ENCODE measurements at regions not wholly inside any gene's neighbourhood (a gene's known extent, or its start where the extent isn't known, plus 50 kb on each side); places are given as distances from the start of the nearest gene placed in this dataset.

GRCh38 chr6:165969184-165969583 lies 198.5 kb downstream of the TBXT start:
- H4K20me1 ChIP-seq (ENCODE audit: insufficient read depth, poor library complexity, severe bottlenecking), result no peaks in the 10 kb centered on the region
- H3K27ac ChIP-seq, result no peak overlapping the region
- H3K4me2 ChIP-seq, result no peak overlapping the region
- H3K4me3 ChIP-seq, result no peak overlapping the region
- H2AFZ ChIP-seq, result no peak overlapping the region
- no peak for DNase-seq (ENCODE audit: low spot score)
- H3K79me2 ChIP-seq, result no peaks in the 10 kb centered on the region
- H3K27me3 ChIP-seq, result no peaks in the 10 kb centered on the region
- H3K36me3 ChIP-seq (replicated peaks; ENCODE audit: insufficient read depth, low read depth), result no peaks in the 10 kb centered on the region
- H3K9me3 ChIP-seq (ENCODE audit: low read depth), result no peaks in the 10 kb centered on the region
- 91% methylated on average over 6 of the region's 6 CpGs for WGBS (ENCODE audit: low lambda C conversion rate, missing lambda C conversion rate)
- no peak for TF ChIP-seq CTCF (IDR thresholded peaks at IDR 0.05; ENCODE audit: poor library complexity)
- TF ChIP-seq EZH2phosphoT487 (IDR thresholded peaks at IDR 0.05; ENCODE audit: low read depth, severe bottlenecking, unreplicated experiment), result no peak
- no peak for TF ChIP-seq EZH2 (IDR thresholded peaks at IDR 0.05; ENCODE audit: borderline replicate concordance)
- H3K4me1 ChIP-seq (ENCODE audit: insufficient read depth), result no peaks in the 10 kb centered on the region
- no peaks in the 10 kb centered on the region for H3K9me2 ChIP-seq (replicated peaks; ENCODE audit: insufficient read depth)

- 91% methylated on average over 3 of the region's 3 CpGs for WGBS (ENCODE audit: low lambda C conversion rate, missing lambda C conversion rate)
- Histone ChIP-seq H2AFZ (no peak overlapping the region), H3K27me3 (no peaks in the 10 kb centered on the region), H4K20me1 (ENCODE audit: insufficient read depth, poor library complexity, severe bottlenecking) (no peaks in the 10 kb centered on the region), H3K4me2 (no peak overlapping the region), H3K9me2 (replicated peaks; ENCODE audit: insufficient read depth) (no peaks in the 10 kb centered on the region), H3K4me1 (ENCODE audit: insufficient read depth) (no peaks in the 10 kb centered on the region), H3K36me3 (replicated peaks; ENCODE audit: insufficient read depth, low read depth) (no peaks in the 10 kb centered on the region), H3K4me3 (no peak overlapping the region), H3K27ac (no peak overlapping the region), H3K9me3 (ENCODE audit: low read depth) (no peaks in the 10 kb centered on the region), H3K79me2 (no peaks in the 10 kb centered on the region)
- TF ChIP-seq EZH2phosphoT487 (IDR thresholded peaks at IDR 0.05; ENCODE audit: low read depth, severe bottlenecking, unreplicated experiment), result no peak
- TF ChIP-seq EZH2 (IDR thresholded peaks at IDR 0.05; ENCODE audit: borderline replicate concordance), result no peak
- TF ChIP-seq CTCF (IDR thresholded peaks at IDR 0.05; ENCODE audit: poor library complexity), result no peak
- no peak for DNase-seq (ENCODE audit: low spot score)
These were observed 199.2 kb downstream of the TBXT start for GRCh38 chr6:165968408-165968807.

- H3K27ac ChIP-seq, result no peak overlapping the region
- 89% methylated on average over 5 of the region's 5 CpGs for WGBS (ENCODE audit: low lambda C conversion rate, missing lambda C conversion rate)
- no peak for TF ChIP-seq EZH2 (IDR thresholded peaks at IDR 0.05; ENCODE audit: borderline replicate concordance)
- no peak for TF ChIP-seq CTCF (IDR thresholded peaks at IDR 0.05; ENCODE audit: poor library complexity)
- no peak for TF ChIP-seq EZH2phosphoT487 (IDR thresholded peaks at IDR 0.05; ENCODE audit: low read depth, severe bottlenecking, unreplicated experiment)
- no peaks in the 10 kb centered on the region for H4K20me1 ChIP-seq (ENCODE audit: insufficient read depth, poor library complexity, severe bottlenecking)
- H3K9me2 ChIP-seq (replicated peaks; ENCODE audit: insufficient read depth), result no peaks in the 10 kb centered on the region
- no peaks in the 10 kb centered on the region for H3K4me1 ChIP-seq (ENCODE audit: insufficient read depth)
- H3K4me3 ChIP-seq, result no peak overlapping the region
- no peak overlapping the region for H3K4me2 ChIP-seq
- no peaks in the 10 kb centered on the region for H3K79me2 ChIP-seq
- no peaks in the 10 kb centered on the region for H3K27me3 ChIP-seq
- H3K9me3 ChIP-seq (ENCODE audit: low read depth), result no peaks in the 10 kb centered on the region
- no peaks in the 10 kb centered on the region for H3K36me3 ChIP-seq (replicated peaks; ENCODE audit: insufficient read depth, low read depth)
- no peak overlapping the region for H2AFZ ChIP-seq
- DNase-seq (ENCODE audit: low spot score), result no peak
These were observed 199.7 kb downstream of the TBXT start for GRCh38 chr6:165967810-165968407.

Data from hepatocyte (in vitro differentiated cells).